ENCODE measurements at regions not wholly inside any gene's neighbourhood (a gene's known extent, or its start where the extent isn't known, plus 50 kb on each side); places are given as distances from the start of the nearest gene placed in this dataset.

DNA sequence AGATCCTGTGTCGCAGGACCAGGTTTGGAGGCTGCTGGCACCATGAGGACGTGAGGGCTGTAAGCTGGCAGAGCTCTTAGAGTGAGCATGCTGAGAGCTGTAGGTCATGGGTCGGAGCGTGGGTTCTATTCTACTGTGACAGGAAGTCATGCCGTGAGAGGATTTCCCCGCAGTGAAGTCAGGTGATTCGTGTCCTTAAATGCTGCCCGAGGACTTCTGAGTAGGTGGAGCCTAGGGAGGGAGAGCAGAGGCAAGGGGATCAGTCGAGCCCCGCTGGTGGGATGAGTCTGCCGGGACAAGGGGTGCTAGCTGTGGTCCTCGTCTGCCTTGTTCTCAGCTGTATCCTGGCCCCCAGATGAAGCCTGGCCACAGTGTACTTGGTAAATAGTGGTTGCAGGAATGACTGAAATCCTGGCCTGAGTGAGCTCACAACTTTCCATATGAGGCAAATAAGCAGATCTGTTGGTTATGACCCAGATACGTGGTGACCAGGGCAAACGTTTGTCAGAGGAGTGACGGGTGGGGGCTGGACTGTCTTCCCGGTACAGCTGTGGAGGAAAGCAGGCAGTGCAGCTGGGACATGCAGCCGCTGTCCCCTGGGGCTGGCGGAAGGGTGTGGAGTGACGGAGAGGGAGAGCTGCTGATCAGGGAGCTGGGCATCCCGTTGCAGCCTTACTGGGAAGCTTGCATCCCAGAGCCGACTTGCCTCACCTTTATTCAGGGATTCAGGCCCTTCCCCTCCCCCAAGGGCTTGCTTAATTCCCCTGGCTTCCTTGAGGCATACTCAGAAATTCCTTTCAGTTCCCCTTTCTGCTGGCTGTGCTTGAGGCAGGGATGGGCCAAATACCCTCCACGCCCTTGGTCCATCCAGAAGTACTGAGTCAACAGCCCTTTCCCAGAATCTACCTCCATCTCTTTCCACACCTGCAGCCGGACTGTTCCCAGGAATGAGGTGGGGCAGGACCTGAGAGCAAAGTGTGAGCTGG lies 250.9 kb upstream of the RREB1 start:
- TF ChIP-seq ZFX (IDR thresholded peaks at IDR 0.05; ENCODE audit: borderline replicate concordance) (no peak), CTCF (IDR thresholded peaks at IDR 0.05) (no peak)
- H3K27ac ChIP-seq = no peak overlapping the region

GRCh38 chr6:6857528-6857927 lies 250.2 kb upstream of the RREB1 start:
- H3K27ac ChIP-seq = no peak overlapping the region
- no peak for TF ChIP-seq ZFX (IDR thresholded peaks at IDR 0.05; ENCODE audit: borderline replicate concordance)

GRCh38 chr6:6858533-6858982 lies 249.2 kb upstream of the RREB1 start:
- TF ChIP-seq CTCF (IDR thresholded peaks at IDR 0.05) (no peak), ZFX (IDR thresholded peaks at IDR 0.05; ENCODE audit: borderline replicate concordance) (no peak)
- no peak overlapping the region for H3K27ac ChIP-seq

DNA sequence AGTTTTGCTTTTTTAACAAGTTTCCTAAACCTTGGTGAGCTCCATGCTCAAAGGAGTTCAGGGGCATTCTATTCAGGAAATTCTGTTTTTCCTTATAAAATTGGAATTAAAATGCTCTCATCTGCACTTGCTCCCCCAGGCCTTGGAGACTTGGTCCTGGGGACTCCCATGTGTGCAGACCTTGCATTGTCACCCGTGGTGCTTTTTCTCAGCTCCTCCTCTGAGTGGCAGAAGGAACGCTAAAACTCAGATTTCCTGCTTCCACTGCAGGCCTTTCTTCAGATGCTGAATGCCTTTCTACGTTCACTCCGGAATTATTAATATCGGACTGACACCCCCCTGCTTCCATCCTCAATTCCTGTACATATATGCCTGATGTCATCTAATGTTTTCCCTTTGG lies 248.7 kb upstream of the RREB1 start:
- no peak overlapping the region for H3K27ac ChIP-seq
- TF ChIP-seq CTCF (IDR thresholded peaks at IDR 0.05) (no peak), ZFX (IDR thresholded peaks at IDR 0.05; ENCODE audit: borderline replicate concordance) (no peak)

DNA sequence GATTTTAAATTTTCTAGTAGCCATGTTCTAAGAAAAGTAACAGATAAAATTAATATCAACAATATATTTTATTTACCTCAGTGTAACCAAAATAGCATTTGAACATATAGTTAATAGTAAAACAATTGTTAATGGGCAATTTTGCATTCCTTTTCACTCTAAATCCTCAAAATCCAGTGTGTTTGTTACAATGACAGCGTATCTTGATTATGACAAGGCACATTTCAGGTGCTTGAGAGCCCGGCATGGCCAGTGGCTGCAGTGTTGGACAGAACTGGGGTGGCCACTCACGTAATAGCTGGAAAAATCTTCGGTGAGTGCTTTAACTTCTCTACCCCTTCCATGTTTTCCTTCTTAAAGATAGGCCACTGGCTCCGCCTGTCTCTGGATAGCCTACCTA lies 248.0 kb upstream of the RREB1 start:
- no peak for TF ChIP-seq CTCF (IDR thresholded peaks at IDR 0.05)
- TF ChIP-seq ZFX (IDR thresholded peaks at IDR 0.05; ENCODE audit: borderline replicate concordance) = no peak
- no peak overlapping the region for H3K27ac ChIP-seq

- TF ChIP-seq ZFX (IDR thresholded peaks at IDR 0.05; ENCODE audit: borderline replicate concordance) (no peak), CTCF (IDR thresholded peaks at IDR 0.05) (no peak)
- no peak overlapping the region for H3K27ac ChIP-seq
These were observed 246.9 kb upstream of the RREB1 start for GRCh38 chr6:6860863-6861262.

DNA sequence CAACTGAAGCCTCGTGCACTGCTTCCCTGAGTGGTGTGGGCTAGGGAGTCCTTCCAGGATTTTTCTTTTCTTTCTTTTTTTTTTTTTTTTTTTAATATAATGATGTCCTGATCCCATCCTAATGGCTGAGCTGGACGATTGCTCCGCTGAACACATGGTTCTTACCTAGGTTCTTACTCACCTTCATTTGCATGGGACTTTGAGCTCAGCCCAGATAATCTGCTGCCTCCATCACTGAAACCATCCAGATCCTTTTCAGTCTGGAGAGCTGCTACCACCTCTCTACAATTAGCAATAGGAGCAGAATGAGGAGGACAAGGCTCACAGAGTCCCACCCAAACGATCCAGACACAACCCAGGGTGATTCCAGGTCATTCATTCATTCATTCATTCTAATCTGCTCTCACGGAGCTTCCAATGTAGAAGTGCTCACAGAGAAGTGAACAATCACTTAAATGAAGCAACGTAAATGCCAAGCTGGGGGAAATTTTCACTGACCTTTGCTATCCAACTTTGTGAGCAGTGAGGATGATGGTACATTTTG lies 246.3 kb upstream of the RREB1 start:
- H3K27ac ChIP-seq = no peak overlapping the region
- TF ChIP-seq CTCF (IDR thresholded peaks at IDR 0.05) (no peak), ZFX (IDR thresholded peaks at IDR 0.05; ENCODE audit: borderline replicate concordance) (no peak)

Measured in 22Rv1 (cell line).